ENCODE measurements at regions not wholly inside any gene's neighbourhood (a gene's known extent, or its start where the extent isn't known, plus 50 kb on each side); places are given as distances from the start of the nearest gene placed in this dataset.

GRCh38 chr3:99474776-99475175 is 163.6 kb upstream of the COL8A1 start:
- Histone ChIP-seq H3K9me3 (peaks cover 0 to 21% (median 7%) of the 10 kb centered on the region in 11 donors), H3K27ac (no peak overlapping the region), H3K4me3 (no peak overlapping the region), H3K27me3 (no peaks in the 10 kb centered on the region), H3K36me3 (no peaks in the 10 kb centered on the region), H3K4me1 (no peaks in the 10 kb centered on the region)
- ATAC-seq, result no peak
- no peak for DNase-seq
- TF ChIP-seq CTCF (IDR thresholded peaks at IDR 0.05), result no peak
- intact Hi-C loops (cut with DNase I), result no loop called here

- H3K27me3 ChIP-seq, result no peaks in the 10 kb centered on the region
- no peaks in the 10 kb centered on the region for H3K36me3 ChIP-seq
- TF ChIP-seq CTCF (IDR thresholded peaks at IDR 0.05), result no peak
- DNase-seq (no peak), ATAC-seq (peak in 1 of 8 donors; percentile 25)
- 72 to 86% methylated on average over 2 of the region's 2 CpGs for WGBS, 2 donors
- peak overlapping the region in 2 of 10 donors; percentile 22 to 48 for H3K27ac ChIP-seq
- H3K4me1 ChIP-seq, result peaks cover 0 to under 1% (median 0%) of the 10 kb centered on the region in 9 donors
- peaks cover 0 to 17% (median 6%) of the 10 kb centered on the region in 11 donors for H3K9me3 ChIP-seq
- intact Hi-C loops (cut with DNase I), result no loop called here
- no peak overlapping the region for H3K4me3 ChIP-seq
Observed at GRCh38 chr3:99473321-99473751, 165.1 kb upstream of the COL8A1 start.

- Histone ChIP-seq H3K9me3 (peaks cover 0 to 7% (median 0%) of the 10 kb centered on the region in 11 donors), H3K27ac (peak overlapping the region in 2 of 10 donors; percentile 40 to 48), H3K4me3 (no peak overlapping the region), H3K27me3 (no peaks in the 10 kb centered on the region), H3K36me3 (no peaks in the 10 kb centered on the region), H3K4me1 (peaks cover 0 to 2% (median 0%) of the 10 kb centered on the region in 9 donors)
- 63 to 65% methylated on average over 3 of the region's 3 CpGs for WGBS, 2 donors
- DNase-seq, result no peak
- TF ChIP-seq CTCF (IDR thresholded peaks at IDR 0.05), result no peak
- intact Hi-C loops (cut with DNase I), result no loop called here
- peak in 4 of 8 donors; percentile 38 to 57 (median 46) for ATAC-seq
Observed at GRCh38 chr3:99472385-99472784, 166.0 kb upstream of the COL8A1 start.

- peak; percentile 8 to 35 for DNase-seq
- Histone ChIP-seq H3K4me1 (peaks cover 0 to 2% (median 0%) of the 10 kb centered on the region in 9 donors), H3K36me3 (no peaks in the 10 kb centered on the region), H3K27me3 (no peaks in the 10 kb centered on the region), H3K27ac (peak overlapping the region in 4 of 10 donors; percentile 6 to 61 (median 32)), H3K4me3 (no peak overlapping the region), H3K9me3 (no peaks in the 10 kb centered on the region)
- peak in 7 of 8 donors; percentile 49 to 73 (median 64) for ATAC-seq
- intact Hi-C loops (cut with DNase I), result no loop called here
- WGBS, 2 donors, result 79 to 84% methylated on average over 7 of the region's 7 CpGs
- no peak for TF ChIP-seq CTCF (IDR thresholded peaks at IDR 0.05)
Observed at GRCh38 chr3:99471353-99472323, 166.8 kb upstream of the COL8A1 start.

Measured in heart right ventricle (tissue), 16 donors.